HG03196 (cell line): ENCODE measurements at regions not wholly inside any gene's neighbourhood (a gene's known extent, or its start where the extent isn't known, plus 50 kb on each side); places are given as distances from the start of the nearest gene placed in this dataset.

ENCODE experiments used
- ATAC-seq: cut with Tn5 transposase; IDR thresholded peaks from one replicate; pipeline ENCODE4 v1.9.1; 2021; ENCODE audit not compliant: unreplicated experiment

GRCh38 chr16:86370062-86370461 is 140.3 kb upstream of the FOXF1 start:
- no peak for ATAC-seq

- no peak for ATAC-seq
These were observed 139.1 kb upstream of the FOXF1 start for GRCh38 chr16:86371083-86371803.

- no peak for ATAC-seq
These were observed 138.1 kb upstream of the FOXF1 start for GRCh38 chr16:86372193-86372592.

- no peak for ATAC-seq
These were observed 136.9 kb upstream of the FOXF1 start for GRCh38 chr16:86373276-86373901.

- ATAC-seq = no peak
These were observed 135.7 kb upstream of the FOXF1 start for GRCh38 chr16:86374603-86375130.

GRCh38 chr16:86375364-86375763 is 135.0 kb upstream of the FOXF1 start:
- no peak for ATAC-seq

GRCh38 chr16:86375851-86376250 is 134.5 kb upstream of the FOXF1 start:
- no peak for ATAC-seq

GRCh38 chr16:86376837-86377236 is 133.5 kb upstream of the FOXF1 start:
- no peak for ATAC-seq

- no peak for ATAC-seq
These were observed 132.9 kb upstream of the FOXF1 start for GRCh38 chr16:86377251-86378022.

- no peak for ATAC-seq
These were observed 132.2 kb upstream of the FOXF1 start for GRCh38 chr16:86378128-86378527.

- ATAC-seq = no peak
These were observed 131.4 kb upstream of the FOXF1 start for GRCh38 chr16:86378831-86379504.

- ATAC-seq = no peak
These were observed 130.9 kb upstream of the FOXF1 start for GRCh38 chr16:86379505-86379846.

GRCh38 chr16:86380030-86380429 is 130.3 kb upstream of the FOXF1 start:
- no peak for ATAC-seq

GRCh38 chr16:86381491-86381890 is 128.8 kb upstream of the FOXF1 start:
- no peak for ATAC-seq

GRCh38 chr16:86382067-86382773 is 128.1 kb upstream of the FOXF1 start:
- no peak for ATAC-seq

- ATAC-seq = no peak
These were observed 127.4 kb upstream of the FOXF1 start for GRCh38 chr16:86382774-86383407.

- no peak for ATAC-seq
These were observed 126.7 kb upstream of the FOXF1 start for GRCh38 chr16:86383488-86384262.

GRCh38 chr16:86384263-86384649 is 126.1 kb upstream of the FOXF1 start:
- no peak for ATAC-seq

GRCh38 chr16:86384980-86385379 is 125.3 kb upstream of the FOXF1 start:
- ATAC-seq = no peak
